PC-9 (cell line): ENCODE measurements at regions not wholly inside any gene's neighbourhood (a gene's known extent, or its start where the extent isn't known, plus 50 kb on each side); places are given as distances from the start of the nearest gene placed in this dataset.
"Not testable (repeated sequence)": the region's sequence is repeated elsewhere in the genome, so short reads cannot be mapped to it uniquely, and the experiment has no call there.

Source experiments
- BruUV-seq: library from RNA; stranded (reverse); fragments of 400-500 nt; replicated peaks from 2 replicates; lab custom pipeline; 2021; lab: Mats Ljungman, UMichigan
- CTCF ChIA-PET: fragments of 300-600 bp; sonication (Branson Sonifier 250); formaldehyde crosslinking; loops from one replicate; lab custom pipeline; 2022; ENCODE audit warnings: antibody characterized with exemption; lab: Charles Lee
- POLR2A ChIA-PET: fragments of 300-600 bp; sonication (Branson Sonifier 250); formaldehyde crosslinking; loops from one replicate; lab custom pipeline; 2022; ENCODE audit warnings: antibody characterized with exemption; ENCODE audit not compliant: unreplicated experiment; lab: Charles Lee
- DNase-seq, 2 experiments: peaks; one replicate each; pipeline versions ENCODE4 v3.0.0 to v3.0.0-alpha.2; 2015 to 2022; ENCODE audit warnings: mixed read lengths in 1 of 2
- H2AFZ ChIP-seq: fragments of 200-600 bp; sonication (generic); 2 replicates; pipeline ENCODE4 v1.8.1; 2017; ENCODE audit warnings: antibody characterized with exemption
- H3F3A ChIP-seq: fragments of 200-600 bp; sonication (generic); 2 replicates; pipeline ENCODE4 v1.8.1; 2017; ENCODE audit warnings: antibody characterized with exemption, mild to moderate bottlenecking, low read depth; ENCODE audit not compliant: insufficient read depth
- H3K27ac ChIP-seq: fragments of 200-600 bp; sonication (generic); 2 replicates; pipeline ENCODE4 v1.6.1; 2016; ENCODE audit warnings: mixed run types
- H3K27me3 ChIP-seq: fragments of 200-600 bp; sonication (generic); 2 replicates; pipeline ENCODE4 v1.6.1; 2016; ENCODE audit warnings: low read depth, mixed run types; ENCODE audit not compliant: insufficient read depth
- H3K36me3 ChIP-seq: fragments of 200-600 bp; sonication (generic); 2 replicates; pipeline ENCODE4 v1.6.1; 2016; ENCODE audit warnings: low read depth, mixed run types
- H3K4me1 ChIP-seq: fragments of 200-600 bp; sonication (generic); replicated peaks from 2 replicates; pipeline ENCODE4 v1.6.1; 2016; ENCODE audit warnings: mixed run types; ENCODE audit not compliant: insufficient read depth
- H3K4me2 ChIP-seq: fragments of 200-600 bp; sonication (generic); 2 replicates; pipeline ENCODE4 v1.6.1; 2017; ENCODE audit warnings: mixed run types
- H3K4me3 ChIP-seq: fragments of 200-600 bp; sonication (generic); 2 replicates; pipeline ENCODE4 v1.6.1; 2016; ENCODE audit warnings: mixed run types
- H3K79me2 ChIP-seq: fragments of 200-600 bp; sonication (generic); 2 replicates; pipeline ENCODE4 v1.6.1; 2017; ENCODE audit warnings: low read depth, mixed run types
- H3K9me2 ChIP-seq: fragments of 200-600 bp; sonication (generic); 2 replicates; pipeline ENCODE4 v1.8.1; 2017; ENCODE audit warnings: mild to moderate bottlenecking; ENCODE audit not compliant: insufficient read depth
- H3K9me3 ChIP-seq: fragments of 200-600 bp; sonication (generic); 2 replicates; pipeline ENCODE4 v1.8.1; 2016; ENCODE audit warnings: low read depth; ENCODE audit not compliant: insufficient read depth
- H4K20me1 ChIP-seq: fragments of 200-600 bp; sonication (generic); 2 replicates; pipeline ENCODE4 v1.8.1; 2017; ENCODE audit not compliant: insufficient read depth
- CTCF ChIP-seq: fragments of 200-600 bp; sonication (generic); conservative IDR thresholded peaks from 2 replicates; pipeline ENCODE4 v1.6.1; 2017; ENCODE audit warnings: mixed run types, antibody characterized with exemption, mild to moderate bottlenecking, moderate library complexity
- EZH2 ChIP-seq: fragments of 200-600 bp; sonication (generic); IDR thresholded peaks from 2 replicates; pipeline ENCODE4 v1.8.0; 2017; ENCODE audit warnings: antibody characterized with exemption, low read depth
- intact Hi-C: fragments of 100-400 bp; cut with micrococcal nuclease; formaldehyde crosslinking; loops from one replicate; pipeline ENCODE4 v1.10.0; 2022; ENCODE audit not compliant: unreplicated experiment

GRCh38 chr2:64743739-64744330 is 90.1 kb upstream of the SERTAD2 start:
- no peak overlapping the region for H3K27ac ChIP-seq

GRCh38 chr2:64745562-64745961 is 91.8 kb upstream of the SERTAD2 start:
- no peak for TF ChIP-seq CTCF
- no peak for TF ChIP-seq EZH2
- BruUV-seq, result no TSS peak
- Histone ChIP-seq H4K20me1 (no peaks in the 10 kb centered on the region), H3K27ac (no peak overlapping the region), H2AFZ (no peak overlapping the region), H3F3A (peaks cover 4% of the 10 kb centered on the region; the same call in 1 of the 2 replicates), H3K9me2 (no peaks in the 10 kb centered on the region), H3K4me1 (peaks cover 16% of the 10 kb centered on the region), H3K36me3 (no peaks in the 10 kb centered on the region), H3K79me2 (peaks cover 25% of the 10 kb centered on the region), H3K4me3 (no peak overlapping the region), H3K27me3 (no peaks in the 10 kb centered on the region), H3K4me2 (no peak overlapping the region), H3K9me3 (no peaks in the 10 kb centered on the region)
- no peak for DNase-seq
- POLR2A ChIA-PET, result no interaction called here
- CTCF ChIA-PET, result no interaction called here
- intact Hi-C loops, result loop anchor here (5.0 kb wide), 1 partner anchor 58 kb away; no protein-coding TSS in a partner anchor

More at GRCh38 chr2:64743739-64744330, 90.1 kb upstream of the SERTAD2 start:
- Histone ChIP-seq H4K20me1 (no peaks in the 10 kb centered on the region), H3K27me3 (no peaks in the 10 kb centered on the region), H3K4me1 (peaks cover 7% of the 10 kb centered on the region), H3K36me3 (no peaks in the 10 kb centered on the region), H3F3A (no peaks in the 10 kb centered on the region; the same call in 1 of the 2 replicates), H2AFZ (no peak overlapping the region), H3K9me3 (no peaks in the 10 kb centered on the region), H3K9me2 (no peaks in the 10 kb centered on the region), H3K4me2 (no peak overlapping the region), H3K4me3 (no peak overlapping the region), H3K79me2 (peaks cover 15% of the 10 kb centered on the region)
- ChIA-PET CTCF (interaction anchor here (0.6 to 0.8 kb wide), 2 partner anchors 10 to 46 kb away, joined by 5 to 6 read pairs; no protein-coding TSS in a partner anchor), POLR2A (interaction anchor here (0.7 kb wide), 1 partner anchor 16 kb away, joined by 5 read pairs; no protein-coding TSS in a partner anchor)
- DNase-seq, result no peak
- BruUV-seq, result no TSS peak
- TF ChIP-seq CTCF (no peak), EZH2 (no peak)
- intact Hi-C loops, result no loop called here

- H3K27me3 ChIP-seq, H2AFZ ChIP-seq, BruUV-seq, H3K9me2 ChIP-seq, POLR2A ChIA-PET, H3K27ac ChIP-seq, DNase-seq, H3K4me2 ChIP-seq, H3K9me3 ChIP-seq, H3K4me3 ChIP-seq, H3K36me3 ChIP-seq, H4K20me1 ChIP-seq: not testable (repeated sequence)
- CTCF ChIA-PET, result interaction anchor here (0.6 kb wide), 1 partner anchor 91 kb away, joined by 4 read pairs; no protein-coding TSS in a partner anchor
- H3K79me2 ChIP-seq, result peaks cover 18% of the 10 kb centered on the region
- peaks cover 11% of the 10 kb centered on the region; the same call in 1 of the 2 replicates for H3F3A ChIP-seq
- H3K4me1 ChIP-seq, result peaks cover 24% of the 10 kb centered on the region
- intact Hi-C loops, result loop anchor here (5.0 kb wide), 1 partner anchor 60 kb away; no protein-coding TSS in a partner anchor
Observed at GRCh38 chr2:64747690-64748091, 94.0 kb upstream of the SERTAD2 start.
